NCI-H526 (cell line): ENCODE measurements at regions not wholly inside any gene's neighbourhood (a gene's known extent, or its start where the extent isn't known, plus 50 kb on each side); places are given as distances from the start of the nearest gene placed in this dataset.

Experiments used
- DNase-seq, 2 experiments: peaks; one replicate each; lab custom pipeline; 2025; lab: John Stamatoyannopoulos, UW

DNA sequence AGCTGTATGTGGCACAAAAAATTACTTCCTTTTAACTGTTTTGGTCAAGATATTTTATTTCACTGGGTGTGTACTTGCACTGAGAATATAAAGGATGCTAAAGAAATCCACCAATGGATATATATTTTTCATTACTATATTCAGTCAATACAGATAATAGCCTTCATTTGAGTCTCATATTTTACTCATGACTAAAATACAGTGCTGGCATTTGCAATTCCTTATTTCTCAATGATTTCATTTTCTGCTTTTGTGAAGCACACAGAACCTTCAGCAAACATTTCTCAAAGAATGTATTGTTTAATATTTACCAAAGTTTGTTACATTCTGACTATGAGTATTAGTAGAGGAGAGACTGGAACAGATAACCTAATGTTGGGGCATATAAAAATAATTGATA, 93.2 kb upstream of the SOX5 start:
- no peak for DNase-seq

DNA sequence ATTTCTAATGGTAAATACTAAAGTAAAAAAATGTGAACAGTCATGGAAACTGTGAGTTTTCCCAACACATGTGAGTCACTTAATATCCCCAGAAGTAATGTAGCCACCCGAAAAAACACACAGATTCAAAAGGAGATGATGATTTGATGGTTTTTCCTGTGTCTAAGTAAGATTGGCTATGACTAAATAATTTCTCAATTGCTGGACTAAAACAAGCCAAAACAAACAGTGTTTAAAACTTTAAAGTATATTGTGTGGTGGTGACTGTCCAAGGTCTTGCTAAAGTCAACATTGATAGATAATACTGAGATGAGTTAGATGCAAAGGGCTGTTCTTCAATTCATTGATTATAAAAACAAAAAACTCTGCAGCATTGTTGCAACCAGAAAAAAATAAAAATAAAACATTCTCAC, 89.6 kb upstream of the SOX5 start:
- DNase-seq: no peak

DNA sequence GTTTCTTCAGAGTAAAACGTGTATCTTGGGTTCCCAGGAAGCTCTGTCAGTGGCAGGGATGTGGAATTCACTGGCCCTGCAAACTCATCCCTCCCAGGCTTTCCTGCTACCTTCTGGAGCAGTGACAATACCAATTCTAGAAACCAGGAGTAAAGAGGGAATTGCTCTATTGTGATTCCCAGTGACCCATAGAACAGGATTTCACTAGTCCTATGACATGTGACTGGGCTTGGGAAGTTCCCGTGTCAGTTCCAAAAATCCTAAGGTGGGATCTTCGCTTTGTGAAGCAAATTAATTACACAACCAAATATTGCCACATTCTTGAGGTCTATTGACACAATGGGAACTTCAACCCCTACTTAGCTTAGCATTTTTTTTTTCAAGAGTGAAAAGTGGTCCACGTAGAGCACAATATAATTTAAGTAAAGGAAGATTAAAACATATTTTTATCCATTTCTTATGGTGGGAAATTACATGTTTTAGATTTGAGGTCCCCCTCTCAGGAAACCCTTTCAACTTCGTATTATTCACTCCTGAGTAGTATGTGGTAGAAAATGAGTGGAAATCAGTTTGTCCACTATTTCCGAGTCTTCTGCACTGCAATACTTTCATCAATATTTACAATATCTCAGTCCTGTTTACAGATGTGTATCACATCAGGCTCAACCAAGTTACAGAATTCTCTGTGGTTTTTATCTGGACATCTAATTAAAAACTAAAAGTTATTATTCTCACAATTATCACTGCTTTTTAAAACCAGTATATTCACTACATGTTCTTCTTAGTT, 88.9 kb upstream of the SOX5 start:
- DNase-seq: no peak

DNA sequence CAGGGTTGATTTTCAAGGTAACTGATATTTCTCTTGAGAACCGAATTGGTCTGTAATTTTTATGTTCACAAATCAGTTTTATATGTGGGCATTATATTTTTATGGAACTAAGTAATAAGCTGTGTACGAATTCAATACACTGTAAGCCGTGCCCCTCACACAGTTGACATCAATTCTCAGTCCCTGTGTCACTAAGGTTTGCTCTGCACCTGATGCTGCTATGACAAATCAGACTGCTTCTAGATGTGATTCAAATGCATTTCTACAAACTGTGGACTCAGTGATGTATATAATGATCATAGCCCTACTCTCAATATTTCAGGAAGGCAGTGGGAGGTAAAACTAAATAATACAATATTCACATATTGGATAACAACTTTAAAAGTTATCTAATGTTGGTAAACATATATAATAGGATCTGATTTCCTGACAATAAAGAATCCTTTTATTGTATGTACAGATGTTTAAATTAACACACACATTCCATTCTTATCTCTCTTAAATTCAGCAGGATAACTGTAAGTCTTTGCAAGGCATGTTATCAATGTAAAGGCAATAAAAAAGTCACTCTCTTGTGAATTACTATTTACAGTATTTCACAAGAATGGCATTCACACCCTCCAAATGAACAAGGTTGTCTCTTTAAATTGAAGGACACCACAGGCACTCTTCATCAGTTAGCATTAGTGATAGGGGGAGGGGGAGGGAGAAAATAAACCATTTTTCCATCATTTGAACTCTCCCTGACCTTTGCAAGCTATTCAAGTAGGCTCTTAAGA, 87.2 kb upstream of the SOX5 start:
- no peak for DNase-seq

DNA sequence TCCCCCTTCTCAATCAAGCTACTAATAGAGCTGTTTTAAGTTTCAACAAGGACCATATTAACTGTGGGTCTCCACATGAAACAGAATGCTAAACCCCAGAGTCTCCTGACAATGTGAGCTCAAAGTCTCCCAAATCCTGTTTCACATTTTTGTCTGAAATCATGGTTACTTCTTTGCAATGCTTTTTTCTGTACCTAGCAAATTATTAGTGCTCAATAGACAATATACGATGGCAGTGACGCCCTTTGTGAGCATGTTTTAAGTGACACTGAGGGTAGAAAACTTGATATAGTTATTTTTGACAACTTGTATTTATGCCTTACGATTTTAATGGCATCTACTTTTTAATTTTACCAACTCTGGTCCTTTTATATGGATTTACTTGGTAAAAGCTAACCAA, 85.4 kb upstream of the SOX5 start:
- no peak for DNase-seq

DNA sequence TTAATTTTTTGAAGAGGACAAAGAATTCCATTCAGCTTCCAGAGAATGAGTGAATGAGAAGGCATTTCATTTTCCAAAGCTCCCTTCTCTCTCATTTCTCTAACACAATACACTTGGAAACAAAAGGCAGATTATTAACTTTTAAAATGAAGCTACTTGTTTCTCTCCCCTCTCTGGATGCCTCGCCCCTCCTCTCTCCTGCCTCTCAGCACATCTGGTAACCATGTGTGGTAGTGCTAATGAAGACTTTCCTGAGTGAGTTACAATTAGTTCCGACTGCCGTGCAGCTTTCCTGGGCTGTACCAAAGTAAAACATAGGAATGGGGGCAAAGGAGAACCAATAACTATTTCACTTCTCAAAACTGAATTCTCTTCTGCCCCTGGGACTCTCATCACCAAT, 84.7 kb upstream of the SOX5 start:
- DNase-seq: no peak

DNA sequence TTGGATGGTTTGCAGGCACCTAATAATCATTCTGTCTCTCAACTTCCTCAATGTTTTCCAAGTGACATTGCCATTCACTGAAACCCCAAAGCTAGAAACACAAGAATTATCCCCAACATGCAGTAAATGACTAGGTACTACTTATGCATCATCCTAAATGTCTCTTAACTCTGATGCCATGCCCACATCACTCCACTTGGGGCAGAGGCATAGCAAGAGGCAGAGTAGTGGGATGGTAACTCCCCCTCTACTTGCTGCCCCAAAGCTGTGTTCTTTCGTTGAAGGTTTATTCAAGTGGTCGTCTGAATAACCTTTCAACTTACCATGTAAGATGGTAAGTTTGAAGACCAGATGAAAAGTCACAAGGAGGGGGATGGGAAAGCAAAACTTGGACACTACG, 77.9 kb upstream of the SOX5 start:
- no peak for DNase-seq

DNA sequence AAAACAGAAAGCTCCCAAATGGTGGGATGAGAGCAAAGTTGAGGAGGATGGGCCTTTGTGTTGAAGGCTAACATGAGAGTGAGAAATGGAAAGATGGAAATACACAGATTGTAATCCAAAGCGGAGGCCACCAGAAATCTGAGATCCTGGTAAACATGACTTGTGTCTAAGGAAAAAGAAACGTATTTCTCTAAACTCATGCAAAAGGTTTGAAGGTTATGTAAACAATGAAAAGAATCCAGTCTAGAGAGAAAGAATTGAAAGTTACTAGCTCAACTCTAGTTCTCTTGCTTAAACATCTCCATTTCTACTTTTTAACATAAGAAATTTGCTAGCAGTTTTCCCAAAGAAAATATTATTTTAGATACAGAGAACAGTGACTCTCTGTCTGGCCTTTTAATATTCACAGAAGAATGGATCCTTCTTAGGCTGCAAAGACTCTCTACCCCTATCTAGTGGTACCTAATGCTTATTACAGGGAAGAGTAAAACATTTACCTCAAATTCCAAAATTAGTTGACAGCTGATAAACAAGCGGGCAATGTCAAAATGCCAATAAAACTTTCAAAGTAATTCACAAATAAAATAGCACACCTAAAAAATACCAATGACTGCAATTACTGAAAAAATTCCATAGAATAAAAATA, 75.8 kb upstream of the SOX5 start:
- DNase-seq: peak in 1 of 2 experiments; percentile 48

DNA sequence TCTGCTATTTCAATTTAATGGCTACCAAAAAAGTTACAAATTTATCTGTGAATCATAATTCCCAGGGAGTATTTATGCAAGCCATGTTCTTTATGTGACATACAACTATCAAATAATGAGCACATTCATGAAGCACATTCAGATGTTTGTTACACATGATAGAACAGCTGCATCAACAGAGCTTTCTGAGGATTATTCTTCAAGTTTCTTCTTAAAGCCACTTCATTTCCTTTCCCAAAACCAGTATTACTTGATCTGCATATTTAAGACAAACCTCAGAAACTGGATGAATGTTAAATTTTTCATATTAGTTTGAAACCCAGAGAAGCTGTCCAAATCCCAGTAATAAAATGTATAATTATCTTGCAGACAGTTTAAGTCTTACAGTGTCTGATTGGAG, 73.6 kb upstream of the SOX5 start:
- no peak for DNase-seq

DNA sequence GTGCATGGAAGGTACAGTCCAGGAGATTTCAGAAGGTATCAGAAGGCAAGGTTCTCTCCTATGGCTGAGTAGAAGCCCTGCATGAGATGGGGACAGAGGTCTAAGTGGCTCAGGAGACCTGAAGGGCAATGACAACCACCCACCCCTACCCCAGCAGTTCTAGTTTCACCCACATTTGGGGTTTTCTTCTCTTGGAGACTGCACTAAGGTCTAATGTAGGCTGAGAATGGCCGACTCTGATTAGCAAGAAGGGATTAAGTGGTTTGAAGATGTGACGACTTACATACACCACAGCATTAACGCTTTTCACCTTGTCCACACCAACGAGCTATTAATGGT, 71.7 kb upstream of the SOX5 start:
- no peak for DNase-seq

DNA sequence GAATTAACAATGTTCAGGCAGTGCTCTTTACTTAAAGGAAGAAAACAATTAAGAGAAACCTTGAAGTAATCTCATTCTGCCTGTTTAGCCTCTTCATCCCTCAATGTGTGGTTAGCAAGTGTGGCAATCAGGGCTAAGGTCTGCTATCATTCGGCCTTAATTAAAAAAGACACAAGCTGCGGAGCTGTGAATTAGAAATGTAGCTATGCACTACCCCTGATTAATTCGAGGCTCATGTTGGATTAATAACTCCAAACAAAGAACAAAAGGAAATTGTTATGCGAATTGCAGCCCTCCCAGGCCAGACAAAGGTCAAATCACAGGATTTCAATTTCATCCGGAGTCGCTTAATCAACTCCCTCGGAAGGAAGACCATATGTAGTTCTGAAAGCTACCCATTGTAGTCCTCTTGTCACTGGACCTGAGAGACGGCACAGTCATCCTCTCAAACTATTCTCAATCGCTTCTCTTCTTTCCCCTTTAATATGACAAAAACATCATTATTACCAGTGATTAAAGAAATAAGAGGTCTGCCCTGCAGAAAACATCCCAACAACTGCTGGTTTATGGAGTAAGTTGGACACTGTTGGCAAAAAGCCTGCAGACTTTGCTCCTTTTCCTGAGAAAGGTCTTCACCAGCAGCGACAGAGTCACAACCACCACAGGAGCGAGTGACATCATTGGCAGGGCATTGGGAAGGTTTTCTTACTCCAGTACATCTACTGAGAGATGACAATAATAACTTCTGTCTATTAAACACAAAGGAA, 71.1 kb upstream of the SOX5 start:
- DNase-seq: no peak

DNA sequence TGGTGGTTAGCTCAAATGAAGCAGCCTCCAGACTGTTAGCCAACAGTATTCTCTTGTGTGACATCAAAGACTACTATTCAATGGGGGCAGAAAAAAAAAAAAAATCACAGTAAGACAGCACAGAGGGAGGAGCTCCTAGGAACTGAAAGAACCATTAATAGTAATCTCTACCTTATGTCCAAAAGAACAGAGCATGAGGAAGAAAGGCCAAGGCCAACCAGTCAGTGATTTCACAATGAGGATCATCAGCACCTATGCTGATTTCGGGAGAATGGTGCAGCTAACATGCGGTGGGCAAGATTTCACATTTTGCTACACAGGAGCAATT, 66.3 kb upstream of the SOX5 start:
- no peak for DNase-seq

DNA sequence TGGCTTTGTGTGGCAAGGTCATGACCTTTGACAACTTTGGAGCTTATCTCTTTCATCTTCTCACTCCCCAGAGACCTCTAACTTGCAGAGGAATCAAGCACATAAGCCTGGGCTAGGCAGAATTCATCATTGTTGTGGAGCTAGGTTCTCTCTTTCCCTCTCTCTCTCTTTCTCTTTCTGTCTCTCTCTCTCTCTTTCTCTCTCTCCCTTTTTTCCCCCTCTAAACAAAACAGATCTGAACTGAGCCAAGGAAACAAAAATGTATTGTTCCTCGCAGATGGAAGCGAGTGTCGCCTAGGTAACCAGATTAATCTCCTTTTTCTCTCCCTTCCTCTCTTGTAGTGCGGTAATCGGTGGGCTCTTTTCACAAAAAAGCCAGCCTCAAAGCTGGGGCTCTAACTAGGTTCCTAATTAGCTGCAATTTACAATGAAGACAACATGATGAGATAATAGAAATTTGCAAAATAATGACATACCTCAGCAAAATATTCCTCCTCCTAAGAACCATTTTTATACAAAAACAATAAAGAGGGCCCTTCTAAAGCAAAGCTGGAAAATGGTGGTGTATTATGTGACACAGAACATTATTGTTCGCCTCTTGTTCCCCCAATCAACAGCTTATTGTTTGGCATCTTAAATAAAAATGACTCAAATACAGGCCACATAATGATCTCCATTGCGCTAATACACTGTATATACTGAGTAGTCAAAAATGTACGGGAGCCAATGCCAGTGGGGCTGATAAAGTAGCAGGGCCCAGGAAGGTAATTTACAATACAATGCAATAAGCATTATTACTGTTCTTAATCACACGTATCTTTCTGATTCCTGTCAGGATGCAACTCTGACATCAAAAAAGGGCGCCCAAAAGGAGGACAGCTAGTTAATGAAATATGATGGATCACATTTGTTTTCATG, 65.7 kb upstream of the SOX5 start:
- no peak for DNase-seq

DNA sequence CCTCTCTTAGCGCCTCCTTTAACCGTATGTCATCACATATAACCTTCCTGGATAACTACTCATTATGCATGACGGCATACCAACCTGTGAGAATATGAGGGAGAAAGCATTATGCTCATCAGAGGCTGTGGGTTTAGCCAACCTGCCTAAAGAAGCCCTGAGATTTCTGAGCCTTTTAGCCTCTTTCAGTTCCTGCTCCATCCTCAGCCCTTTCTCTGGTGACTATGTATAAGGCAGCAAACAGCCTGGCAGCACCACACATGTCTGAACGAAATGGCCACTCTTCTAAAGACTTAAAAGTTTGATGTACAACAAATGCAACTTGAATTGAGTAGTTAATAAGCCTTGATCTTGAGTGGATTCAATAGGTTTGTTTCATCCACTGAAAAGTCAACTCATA, 64.8 kb upstream of the SOX5 start:
- DNase-seq: no peak

DNA sequence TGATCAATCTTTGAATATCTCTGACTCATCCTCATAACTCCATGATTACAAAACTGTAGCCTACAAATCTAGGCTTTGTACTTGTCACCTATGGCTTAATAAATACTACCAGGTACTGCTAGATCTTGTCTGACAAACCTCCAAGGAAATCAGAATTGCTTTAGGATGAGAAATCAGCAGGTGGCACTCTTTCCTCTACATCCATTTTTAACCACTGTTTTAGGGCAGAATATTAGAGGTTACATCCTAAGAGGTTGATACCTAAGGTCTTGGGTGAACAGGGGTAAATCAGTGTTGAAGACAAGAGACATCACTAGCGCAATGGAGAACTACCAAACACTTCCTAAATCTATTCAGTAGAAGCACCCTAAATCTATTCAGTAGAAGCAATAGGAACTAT, 63.1 kb upstream of the SOX5 start:
- peak in 1 of 2 experiments; percentile 0 for DNase-seq

DNA sequence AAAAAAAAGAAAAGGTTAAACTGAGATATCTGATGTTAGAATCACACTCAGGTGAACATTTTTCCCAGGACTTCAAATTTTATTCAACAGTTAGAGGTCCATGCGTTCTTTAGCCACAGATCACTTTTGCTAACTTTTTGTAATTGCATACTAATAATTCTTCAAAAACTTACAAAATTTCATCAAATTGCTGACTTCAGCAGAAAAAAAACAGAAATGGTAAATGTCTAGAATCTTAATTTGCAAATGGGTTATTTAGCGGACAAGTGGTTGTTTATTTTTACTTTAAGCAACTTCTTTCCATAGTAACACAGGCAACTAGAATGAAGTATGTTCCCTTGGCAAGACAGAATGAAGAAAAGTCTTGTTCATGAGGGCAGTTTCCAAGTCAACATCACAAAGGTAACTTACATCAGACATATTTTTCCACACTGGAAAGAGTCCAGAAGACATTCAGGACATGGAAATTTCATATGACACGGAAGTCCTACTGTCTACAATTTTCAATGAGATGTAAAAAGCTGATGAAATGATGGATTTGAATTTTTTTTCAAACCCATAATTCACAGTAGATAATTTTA, 62.5 kb upstream of the SOX5 start:
- DNase-seq: no peak

DNA sequence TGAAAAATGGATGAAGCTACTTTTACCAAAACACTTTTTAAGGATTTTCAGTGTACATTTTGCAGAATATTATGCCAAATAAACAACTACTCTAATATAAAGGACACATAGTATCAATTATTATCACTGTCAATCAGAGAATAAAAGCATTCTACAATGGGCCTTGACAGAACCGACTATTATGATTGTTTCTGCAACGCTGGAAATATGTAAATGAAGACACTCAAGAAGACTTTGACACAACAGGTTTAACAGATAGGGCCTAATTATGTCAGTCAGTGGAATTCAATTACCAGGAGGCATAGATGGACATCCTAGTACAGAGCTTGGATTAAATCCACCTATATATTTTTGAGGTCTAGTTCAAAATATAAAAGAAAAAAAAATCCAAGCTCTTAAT, 58.7 kb upstream of the SOX5 start:
- peak in 1 of 2 experiments; percentile 3 for DNase-seq
